ENCODE measurements at regions not wholly inside any gene's neighbourhood (a gene's known extent, or its start where the extent isn't known, plus 50 kb on each side); places are given as distances from the start of the nearest gene placed in this dataset.

DNA sequence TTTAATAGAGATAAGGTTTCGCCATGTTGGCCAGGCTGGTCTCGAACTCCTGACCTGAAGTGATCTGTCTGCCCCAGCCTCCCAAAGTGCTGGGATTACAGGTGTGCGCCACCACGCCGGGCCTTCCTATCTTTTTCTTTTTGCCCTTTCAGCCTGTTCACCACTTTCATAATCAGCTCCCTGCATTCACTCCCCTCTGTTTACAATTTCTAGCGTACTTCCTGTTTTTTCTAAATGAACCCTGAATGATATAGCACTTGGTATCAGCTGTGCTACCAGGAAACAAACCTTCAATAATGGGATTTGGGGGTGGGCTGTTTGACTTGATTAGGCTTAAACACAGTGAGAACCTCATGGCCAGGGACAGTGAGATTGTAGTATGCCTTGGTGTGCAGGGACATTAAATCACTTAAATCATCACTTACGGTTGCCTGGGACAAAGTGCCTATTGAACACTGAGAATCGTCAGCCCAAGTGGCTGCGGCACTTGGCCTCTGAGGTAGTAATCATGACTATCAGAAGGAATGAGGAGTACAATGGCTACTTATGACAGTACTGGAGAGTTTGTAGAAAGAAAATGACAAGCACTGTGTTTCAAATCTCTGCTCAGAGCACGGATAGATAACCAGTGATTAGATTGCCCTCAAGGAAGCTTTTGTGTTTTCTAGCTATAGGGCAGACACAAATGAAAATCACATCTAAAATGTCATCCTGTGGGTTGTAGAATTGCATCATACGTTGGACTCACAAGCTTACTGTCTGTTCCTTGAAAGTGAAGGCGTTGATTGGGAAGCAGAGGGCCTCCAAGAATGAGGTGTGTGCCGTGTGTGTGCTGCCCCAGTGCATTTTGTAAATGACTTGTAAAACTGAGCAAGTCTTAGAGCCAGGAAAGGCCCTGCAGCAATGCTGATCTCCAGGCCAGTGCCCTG lies 661.8 kb downstream of the MATN1 start:
- no peak for TF ChIP-seq ZNF563 (CRISPR knock-in tag; IDR thresholded peaks at IDR 0.05)
- TF ChIP-seq PAX8 (CRISPR knock-in tag; IDR thresholded peaks at IDR 0.05; ENCODE audit: borderline replicate concordance), result no peak
- TF ChIP-seq, protein P1, sequence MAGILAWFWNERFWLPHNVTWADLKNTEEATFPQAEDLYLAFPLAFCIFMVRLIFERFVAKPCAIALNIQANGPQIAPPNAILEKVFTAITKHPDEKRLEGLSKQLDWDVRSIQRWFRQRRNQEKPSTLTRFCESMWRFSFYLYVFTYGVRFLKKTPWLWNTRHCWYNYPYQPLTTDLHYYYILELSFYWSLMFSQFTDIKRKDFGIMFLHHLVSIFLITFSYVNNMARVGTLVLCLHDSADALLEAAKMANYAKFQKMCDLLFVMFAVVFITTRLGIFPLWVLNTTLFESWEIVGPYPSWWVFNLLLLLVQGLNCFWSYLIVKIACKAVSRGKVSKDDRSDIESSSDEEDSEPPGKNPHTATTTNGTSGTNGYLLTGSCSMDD (CRISPR knock-in tag; IDR thresholded peaks at IDR 0.05), result no peak
- TF ChIP-seq ZNF326 (CRISPR knock-in tag; IDR thresholded peaks at IDR 0.05; ENCODE audit: borderline replicate concordance), result no peak
- no peak for TF ChIP-seq PAF1 (CRISPR knock-in tag; IDR thresholded peaks at IDR 0.05)
- TF ChIP-seq ZNF709 (CRISPR knock-in tag; IDR thresholded peaks at IDR 0.05), result no peak
- TF ChIP-seq, protein P2, sequence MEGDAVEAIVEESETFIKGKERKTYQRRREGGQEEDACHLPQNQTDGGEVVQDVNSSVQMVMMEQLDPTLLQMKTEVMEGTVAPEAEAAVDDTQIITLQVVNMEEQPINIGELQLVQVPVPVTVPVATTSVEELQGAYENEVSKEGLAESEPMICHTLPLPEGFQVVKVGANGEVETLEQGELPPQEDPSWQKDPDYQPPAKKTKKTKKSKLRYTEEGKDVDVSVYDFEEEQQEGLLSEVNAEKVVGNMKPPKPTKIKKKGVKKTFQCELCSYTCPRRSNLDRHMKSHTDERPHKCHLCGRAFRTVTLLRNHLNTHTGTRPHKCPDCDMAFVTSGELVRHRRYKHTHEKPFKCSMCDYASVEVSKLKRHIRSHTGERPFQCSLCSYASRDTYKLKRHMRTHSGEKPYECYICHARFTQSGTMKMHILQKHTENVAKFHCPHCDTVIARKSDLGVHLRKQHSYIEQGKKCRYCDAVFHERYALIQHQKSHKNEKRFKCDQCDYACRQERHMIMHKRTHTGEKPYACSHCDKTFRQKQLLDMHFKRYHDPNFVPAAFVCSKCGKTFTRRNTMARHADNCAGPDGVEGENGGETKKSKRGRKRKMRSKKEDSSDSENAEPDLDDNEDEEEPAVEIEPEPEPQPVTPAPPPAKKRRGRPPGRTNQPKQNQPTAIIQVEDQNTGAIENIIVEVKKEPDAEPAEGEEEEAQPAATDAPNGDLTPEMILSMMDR (CRISPR knock-in tag; IDR thresholded peaks at IDR 0.05), result no peak
- no peak for TF ChIP-seq FOXP1 (IDR thresholded peaks at IDR 0.05)
- TF ChIP-seq FOXP1 (CRISPR knock-in tag; IDR thresholded peaks at IDR 0.05), result no peak
- TF ChIP-seq, protein P3, sequence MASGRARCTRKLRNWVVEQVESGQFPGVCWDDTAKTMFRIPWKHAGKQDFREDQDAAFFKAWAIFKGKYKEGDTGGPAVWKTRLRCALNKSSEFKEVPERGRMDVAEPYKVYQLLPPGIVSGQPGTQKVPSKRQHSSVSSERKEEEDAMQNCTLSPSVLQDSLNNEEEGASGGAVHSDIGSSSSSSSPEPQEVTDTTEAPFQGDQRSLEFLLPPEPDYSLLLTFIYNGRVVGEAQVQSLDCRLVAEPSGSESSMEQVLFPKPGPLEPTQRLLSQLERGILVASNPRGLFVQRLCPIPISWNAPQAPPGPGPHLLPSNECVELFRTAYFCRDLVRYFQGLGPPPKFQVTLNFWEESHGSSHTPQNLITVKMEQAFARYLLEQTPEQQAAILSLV (CRISPR knock-in tag; IDR thresholded peaks at IDR 0.05; ENCODE audit: borderline replicate concordance), result no peak
- no peak for TF ChIP-seq SCMH1 (CRISPR knock-in tag; IDR thresholded peaks at IDR 0.05; ENCODE audit: borderline replicate concordance)
- TF ChIP-seq EHMT2 (IDR thresholded peaks at IDR 0.05; ENCODE audit: borderline replicate concordance, low read depth, low read length), result no peak
- no peak for TF ChIP-seq POLR2AphosphoS5 (IDR thresholded peaks at IDR 0.05; ENCODE audit: low read depth, low read length)
- TF ChIP-seq KDM5A (IDR thresholded peaks at IDR 0.05; ENCODE audit: borderline replicate concordance, low read length), result no peak
- no peak for TF ChIP-seq SNRNP70 (IDR thresholded peaks at IDR 0.05; ENCODE audit: low read depth, low read length)
